AG10803 (cell line): ENCODE measurements at regions not wholly inside any gene's neighbourhood (a gene's known extent, or its start where the extent isn't known, plus 50 kb on each side); places are given as distances from the start of the nearest gene placed in this dataset.
A peak's percentile ranks its signal among the peaks of the same experiment; 100 is the strongest.

Source experiments
- DNase-seq: peaks from one replicate; pipeline ENCODE4 v3.0.0; 2010; ENCODE audit warnings: low read depth
- H3K4me3 ChIP-seq: 2 replicates; pipeline ENCODE4 v1.5.1; 2011; ENCODE audit warnings: mild to moderate bottlenecking, low read length, control low read depth
- CTCF ChIP-seq: conservative IDR thresholded peaks from 2 replicates; pipeline ENCODE4 v1.5.1; 2011; ENCODE audit warnings: mild to moderate bottlenecking, low read length, control low read depth, inconsistent platforms

- no peak for TF ChIP-seq CTCF
- no peak for DNase-seq
- H3K4me3 ChIP-seq: no peak overlapping the region
Measured at GRCh38 chr4:83189631-83190136, 75.2 kb upstream of the PLAC8 start.

GRCh38 chr4:83180431-83180968, 66.0 kb upstream of the PLAC8 start:
- TF ChIP-seq CTCF: no peak
- H3K4me3 ChIP-seq: no peak overlapping the region
- no peak for DNase-seq

GRCh38 chr4:83179205-83179604, 64.7 kb upstream of the PLAC8 start:
- TF ChIP-seq CTCF: no peak
- H3K4me3 ChIP-seq: no peak overlapping the region
- peak; percentile 20 for DNase-seq

- no peak for TF ChIP-seq CTCF
- no peak for DNase-seq
- no peak overlapping the region for H3K4me3 ChIP-seq
Measured at GRCh38 chr4:83178029-83178428, 63.5 kb upstream of the PLAC8 start.

GRCh38 chr4:83177182-83177581, 62.7 kb upstream of the PLAC8 start:
- no peak for TF ChIP-seq CTCF
- no peak overlapping the region for H3K4me3 ChIP-seq
- no peak for DNase-seq

GRCh38 chr4:83174844-83175414, 60.4 kb upstream of the PLAC8 start:
- DNase-seq: no peak
- no peak for TF ChIP-seq CTCF
- H3K4me3 ChIP-seq: no peak overlapping the region

- no peak for TF ChIP-seq CTCF
- no peak overlapping the region for H3K4me3 ChIP-seq
- DNase-seq: no peak
Measured at GRCh38 chr4:83172371-83172770, 57.8 kb upstream of the PLAC8 start.
